GM12878 (cell line): ENCODE measurements at regions not wholly inside any gene's neighbourhood (a gene's known extent, or its start where the extent isn't known, plus 50 kb on each side); places are given as distances from the start of the nearest gene placed in this dataset.

Experiments
- ATAC-seq: fragments of 200-7000 bp; cut with Tn5 transposase; 3 replicates; pipeline ENCODE4 v1.9.1; 2020; ENCODE audit warnings: mild to moderate bottlenecking, moderate library complexity
- BruUV-seq: library from RNA; stranded (reverse); fragments of 400-500 nt; replicated peaks from 2 replicates; lab custom pipeline; 2021; lab: Mats Ljungman, UMichigan
- CTCF ChIA-PET: fragments of 300-600 bp; sonication (Branson Sonifier 250); formaldehyde crosslinking; extraction: SDS; loops from one replicate; lab custom pipeline; 2021; ENCODE audit warnings: inconsistent platforms; lab: Yijun Ruan, JAX
- POLR2A ChIA-PET: fragments of 350-600 bp; formaldehyde crosslinking; extraction: SDS; loops from one replicate; lab custom pipeline; 2021; ENCODE audit warnings: inconsistent platforms; lab: Charles Lee
- RAD21 ChIA-PET: fragments of 300-600 bp; sonication (Branson Sonifier 250); formaldehyde crosslinking; loops from one replicate; lab custom pipeline; 2023; ENCODE audit warnings: antibody characterized with exemption; ENCODE audit not compliant: unreplicated experiment; lab: Charles Lee
- SMC1A ChIA-PET: fragments of 300-600 bp; sonication (Branson Sonifier 250); formaldehyde crosslinking; loops from one replicate; lab custom pipeline; 2023; ENCODE audit not compliant: unreplicated experiment, uncharacterized antibody; lab: Charles Lee
- DNase-seq: peaks from one replicate; pipeline ENCODE4 v3.0.0-alpha.2; 2011; ENCODE audit warnings: low read depth, low spot score
- FAIRE-seq: peaks from 3 replicates; lab custom pipeline; 2011; peaks lifted over from hg19 to GRCh38; lab: Jason Lieb, UNC
- H2AFZ ChIP-seq: 2 replicates; pipeline ENCODE4 v1.6.0; 2011; ENCODE audit warnings: low read depth, low read length, control low read depth; ENCODE audit not compliant: control insufficient read depth
- H3K27ac ChIP-seq: 2 replicates; pipeline ENCODE4 v1.5.1; 2011; ENCODE audit warnings: control low read depth; ENCODE audit not compliant: control insufficient read depth, insufficient read depth
- H3K27me3 ChIP-seq, 2 experiments: replicated peaks in 1 of 2; 2 replicates each; pipeline versions ENCODE4 v1.6.0 to v1.6.1; 2011; ENCODE audit warnings: low read length in 1 of 2; ENCODE audit not compliant: control insufficient read depth in 2 of 2, insufficient read depth in 2 of 2
- H3K36me3 ChIP-seq, 2 experiments: 2 replicates each; pipeline ENCODE4 v1.5.1; 2011; ENCODE audit warnings: low read length in 1 of 2; ENCODE audit not compliant: control insufficient read depth in 2 of 2, insufficient read depth in 2 of 2
- H3K4me1 ChIP-seq: 2 replicates; pipeline ENCODE4 v1.6.1; 2011; ENCODE audit warnings: mild to moderate bottlenecking, low read length, moderate library complexity, mixed read lengths; ENCODE audit not compliant: control insufficient read depth, insufficient read depth
- H3K4me2 ChIP-seq: 2 replicates; pipeline ENCODE4 v1.6.0; 2011; ENCODE audit warnings: control low read depth; ENCODE audit not compliant: control insufficient read depth, insufficient read depth
- H3K4me3 ChIP-seq: fragments of 200-600 bp; sonication (generic); 2 replicates; pipeline ENCODE4 v1.5.1; 2016
- H3K79me2 ChIP-seq: 2 replicates; pipeline ENCODE4 v1.6.0; 2011; ENCODE audit warnings: low read length; ENCODE audit not compliant: control insufficient read depth, insufficient read depth
- H3K9ac ChIP-seq: 2 replicates; pipeline ENCODE4 v1.8.0; 2011; ENCODE audit warnings: low read length, control low read depth, mixed read lengths; ENCODE audit not compliant: control insufficient read depth, insufficient read depth
- H3K9me3 ChIP-seq: replicated peaks from 3 replicates; pipeline ENCODE4 v1.5.1; 2011; ENCODE audit warnings: mild to moderate bottlenecking, low read length; ENCODE audit not compliant: control insufficient read depth, insufficient read depth
- H4K20me1 ChIP-seq: 2 replicates; pipeline ENCODE4 v1.6.0; 2011; ENCODE audit not compliant: control insufficient read depth, insufficient read depth
- CBX3 ChIP-seq: fragments of 200-600 bp; sonication (generic); IDR thresholded peaks from 2 replicates; pipeline ENCODE4 v1.6.1; 2016; ENCODE audit warnings: low read depth, borderline replicate concordance
- CEBPB ChIP-seq, 2 experiments: fragments of 150-350 bp in 1 of 2; IDR thresholded peaks; 2 replicates each; pipeline ENCODE4 v1.6.1; 2012 to 2014; ENCODE audit warnings: low read depth in 2 of 2, low read length in 2 of 2, borderline replicate concordance in 1 of 2, inconsistent platforms in 1 of 2
- DPF2 ChIP-seq: fragments of 450-650 bp; IDR thresholded peaks from 2 replicates; pipeline ENCODE4 v1.6.1; 2017; ENCODE audit warnings: mild to moderate bottlenecking
- EED ChIP-seq: sonication (generic); IDR thresholded peaks from 2 replicates; pipeline ENCODE4 v1.6.1; 2016; ENCODE audit warnings: antibody characterized with exemption, low read depth
- EGR1 ChIP-seq, 2 experiments: IDR thresholded peaks; 1 replicate in 1 of 2; 2 replicates in 1 of 2; pipeline ENCODE4 v1.6.1; 2011 to 2012; ENCODE audit warnings: low read depth in 2 of 2, low read length in 2 of 2, borderline replicate concordance in 1 of 2, mild to moderate bottlenecking in 1 of 2, moderate library complexity in 1 of 2
- FOS ChIP-seq: IDR thresholded peaks from 3 replicates; pipeline ENCODE4 v1.6.1; 2011; ENCODE audit warnings: borderline replicate concordance; ENCODE audit not compliant: insufficient read length; ENCODE audit errors: extremely low read depth
- MEF2A ChIP-seq: IDR thresholded peaks from 2 replicates; pipeline ENCODE4 v1.6.1; 2011; ENCODE audit warnings: low read depth, mild to moderate bottlenecking, low read length, moderate library complexity; ENCODE audit not compliant: insufficient read depth
- MYC ChIP-seq: IDR thresholded peaks from 2 replicates; pipeline ENCODE4 v1.6.1; 2011; ENCODE audit warnings: mild to moderate bottlenecking, low read length, moderate library complexity, inconsistent platforms; ENCODE audit not compliant: insufficient read depth, insufficient replicate concordance, insufficient read length, severe bottlenecking
- NFXL1 ChIP-seq: fragments of 450-650 bp; IDR thresholded peaks from 2 replicates; pipeline ENCODE4 v1.6.1; 2017; ENCODE audit warnings: antibody characterized with exemption, mild to moderate bottlenecking, borderline replicate concordance
- NFYB ChIP-seq: IDR thresholded peaks from 2 replicates; pipeline ENCODE4 v1.6.1; 2011; ENCODE audit warnings: low read depth, mild to moderate bottlenecking, low read length, improper control_type of control experiment, moderate library complexity; ENCODE audit not compliant: insufficient read depth
- POLR2AphosphoS2 ChIP-seq: IDR thresholded peaks from 2 replicates; pipeline ENCODE4 v1.6.1; 2011; ENCODE audit warnings: low read depth, mild to moderate bottlenecking, low read length, improper control_type of control experiment, moderate library complexity
- RB1 ChIP-seq: fragments of 450-650 bp; formaldehyde crosslinking; IDR thresholded peaks from 2 replicates; pipeline ENCODE4 v1.6.1; 2017; ENCODE audit warnings: mild to moderate bottlenecking, borderline replicate concordance
- SIN3A ChIP-seq: IDR thresholded peaks from 2 replicates; pipeline ENCODE4 v1.6.1; 2012; ENCODE audit warnings: low read depth, low read length, improper control_type of control experiment
- SKIL ChIP-seq: fragments of 450-650 bp; IDR thresholded peaks from 2 replicates; pipeline ENCODE4 v1.6.1; 2017; ENCODE audit warnings: mild to moderate bottlenecking, low read depth, inconsistent platforms; ENCODE audit not compliant: poor library complexity, severe bottlenecking
- SREBF2 ChIP-seq: IDR thresholded peaks from 2 replicates; pipeline ENCODE4 v1.6.1; 2012; ENCODE audit warnings: mild to moderate bottlenecking, low read length
- STAT1 ChIP-seq: fragments of 450-650 bp; conservative IDR thresholded peaks from 2 replicates; pipeline ENCODE4 v1.6.1; 2014; ENCODE audit warnings: antibody characterized with exemption, mild to moderate bottlenecking
- TBL1XR1 ChIP-seq: IDR thresholded peaks from 2 replicates; pipeline ENCODE4 v1.6.1; 2012; ENCODE audit warnings: low read depth, low read length, improper control_type of control experiment
- YBX1 ChIP-seq: fragments of 450-650 bp; IDR thresholded peaks from 2 replicates; pipeline ENCODE4 v1.6.1; 2016; ENCODE audit warnings: antibody characterized with exemption
- ZNF622 ChIP-seq: fragments of 450-650 bp; IDR thresholded peaks from 2 replicates; pipeline ENCODE4 v1.6.1; 2017; ENCODE audit warnings: mild to moderate bottlenecking, inconsistent platforms
- WGBS: methylation state at CpG from one replicate; pipeline ENCODE4 v1.1.6; 2016; ENCODE audit warnings: low lambda C conversion rate; ENCODE audit not compliant: insufficient replicate concordance, insufficient coverage; ENCODE audit errors: missing lambda C conversion rate; 5-methylcytosine and 5-hydroxymethylcytosine counted together
- in situ Hi-C: fragments of 300-500 bp; cut with MboI; formaldehyde crosslinking; loops from 9 replicates; pipeline ENCODE4 v1.14.3; 2018; ENCODE audit warnings: mixed read lengths
- intact Hi-C: fragments of 100-400 bp; cut with micrococcal nuclease; formaldehyde crosslinking; loops from one replicate; pipeline ENCODE4 v1.14.2; 2022; ENCODE audit not compliant: unreplicated experiment

GRCh38 chr11:71368966-71369365 lies 79.2 kb downstream of the DHCR7 start:
- no peak for ATAC-seq
- DNase-seq: no peak
- H4K20me1 ChIP-seq: no peaks in the 10 kb centered on the region
- H3K9me3 ChIP-seq: no peaks in the 10 kb centered on the region; the same call in 2 of the 3 replicates
- CTCF ChIA-PET: interaction anchor here (1.5 kb wide), 1 partner anchor 52 kb away, joined by 7 read pairs; no protein-coding TSS in a partner anchor
- H3K36me3 ChIP-seq: no peaks in the 10 kb centered on the region
- H3K4me3 ChIP-seq: no peak overlapping the region
- no peak for FAIRE-seq
- intact Hi-C loops (no loop called here), in situ Hi-C loops (no loop called here)
- H3K27ac ChIP-seq: no peak overlapping the region
- SMC1A ChIA-PET: no interaction called here
- peaks cover 24% of the 10 kb centered on the region for H3K4me1 ChIP-seq
- POLR2A ChIA-PET: no interaction called here
- RAD21 ChIA-PET: no interaction called here
- no peaks in the 10 kb centered on the region for H3K27me3 ChIP-seq
- no peak overlapping the region for H3K4me2 ChIP-seq
- H2AFZ ChIP-seq: no peak overlapping the region
- WGBS: 52% methylated on average over 15 of the region's 15 CpGs
- TF ChIP-seq MYC: no peak
- no peak for TF ChIP-seq NFYB
- TF ChIP-seq YBX1: no peak
- no peak for TF ChIP-seq RB1
- TF ChIP-seq FOS: no peak
- no peak for TF ChIP-seq EED
- TF ChIP-seq CBX3: no peak
- no peak for TF ChIP-seq POLR2AphosphoS2
- no peak for TF ChIP-seq EGR1 (IDR thresholded peaks at IDR 0.05; ENCODE audit: borderline replicate concordance in 1 of 2, low read depth in 2 of 2, low read length in 2 of 2)
- TF ChIP-seq SKIL: no peak
- no peak for TF ChIP-seq MEF2A
- no peak for TF ChIP-seq STAT1
- TF ChIP-seq NFXL1: no peak
- TF ChIP-seq SREBF2: no peak
- TF ChIP-seq TBL1XR1: no peak
- no peak for TF ChIP-seq SIN3A
- TF ChIP-seq DPF2: no peak
- TF ChIP-seq ZNF622: no peak
- TF ChIP-seq CEBPB (IDR thresholded peaks at IDR 0.05; ENCODE audit: borderline replicate concordance in 1 of 2, low read depth in 2 of 2, low read length in 2 of 2): no peak
- TF ChIP-seq, all 136 proteins: peak for 0
- no peak overlapping the region for H3K9ac ChIP-seq
- H3K79me2 ChIP-seq: no peaks in the 10 kb centered on the region
- no TSS peak for BruUV-seq
